ENCODE measurements at regions not wholly inside any gene's neighbourhood (a gene's known extent, or its start where the extent isn't known, plus 50 kb on each side); places are given as distances from the start of the nearest gene placed in this dataset.
A peak's percentile ranks its signal among the peaks of the same experiment; 100 is the strongest.

DNA sequence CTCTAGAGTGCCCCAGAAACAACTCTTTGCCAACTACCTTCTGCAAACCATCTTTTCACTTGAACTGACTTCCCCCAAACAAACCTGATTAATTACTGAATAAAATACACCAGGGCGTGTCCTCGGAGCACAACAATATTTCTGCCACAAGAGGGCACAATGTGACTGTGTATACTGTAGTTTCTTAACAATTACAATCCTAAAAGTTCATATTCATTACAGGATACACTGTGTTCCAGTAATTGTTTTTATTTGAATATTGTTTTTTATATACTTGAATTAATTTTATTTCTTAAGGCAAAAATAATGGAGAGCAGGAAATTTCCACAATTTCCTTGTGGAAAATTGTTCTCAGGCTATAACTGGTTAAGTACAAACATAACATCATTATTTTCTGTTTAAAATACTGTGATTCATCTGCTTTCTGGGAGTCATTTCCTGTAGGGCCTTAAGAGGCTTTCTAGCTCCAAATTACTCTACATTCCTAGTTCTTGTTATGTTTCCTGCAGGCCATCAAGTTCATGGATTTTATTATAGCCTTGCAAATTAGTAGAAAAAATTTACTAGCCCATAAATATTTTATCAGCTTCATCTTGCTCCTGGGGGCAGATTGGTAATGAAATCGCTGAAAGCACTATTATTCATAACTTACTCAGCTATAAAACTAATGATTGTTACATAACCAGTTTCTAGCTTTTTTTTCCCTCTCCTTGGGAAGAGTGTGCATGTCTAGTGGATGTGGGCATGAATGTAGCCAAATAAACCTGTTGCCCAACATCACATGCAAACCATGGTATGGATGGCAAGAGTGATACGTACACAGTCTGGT, 51.9 kb upstream of the SLC22A16 start:
- DNase-seq (ENCODE audit: low read depth in 1 of 2, low spot score in 1 of 2), result peak in 1 of 2 experiments; percentile 62
- TF ChIP-seq, protein P1, sequence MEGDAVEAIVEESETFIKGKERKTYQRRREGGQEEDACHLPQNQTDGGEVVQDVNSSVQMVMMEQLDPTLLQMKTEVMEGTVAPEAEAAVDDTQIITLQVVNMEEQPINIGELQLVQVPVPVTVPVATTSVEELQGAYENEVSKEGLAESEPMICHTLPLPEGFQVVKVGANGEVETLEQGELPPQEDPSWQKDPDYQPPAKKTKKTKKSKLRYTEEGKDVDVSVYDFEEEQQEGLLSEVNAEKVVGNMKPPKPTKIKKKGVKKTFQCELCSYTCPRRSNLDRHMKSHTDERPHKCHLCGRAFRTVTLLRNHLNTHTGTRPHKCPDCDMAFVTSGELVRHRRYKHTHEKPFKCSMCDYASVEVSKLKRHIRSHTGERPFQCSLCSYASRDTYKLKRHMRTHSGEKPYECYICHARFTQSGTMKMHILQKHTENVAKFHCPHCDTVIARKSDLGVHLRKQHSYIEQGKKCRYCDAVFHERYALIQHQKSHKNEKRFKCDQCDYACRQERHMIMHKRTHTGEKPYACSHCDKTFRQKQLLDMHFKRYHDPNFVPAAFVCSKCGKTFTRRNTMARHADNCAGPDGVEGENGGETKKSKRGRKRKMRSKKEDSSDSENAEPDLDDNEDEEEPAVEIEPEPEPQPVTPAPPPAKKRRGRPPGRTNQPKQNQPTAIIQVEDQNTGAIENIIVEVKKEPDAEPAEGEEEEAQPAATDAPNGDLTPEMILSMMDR (IDR thresholded peaks at IDR 0.05; ENCODE audit: insufficient read depth, low read length), result peak; percentile 40
- TF ChIP-seq, protein P2, sequence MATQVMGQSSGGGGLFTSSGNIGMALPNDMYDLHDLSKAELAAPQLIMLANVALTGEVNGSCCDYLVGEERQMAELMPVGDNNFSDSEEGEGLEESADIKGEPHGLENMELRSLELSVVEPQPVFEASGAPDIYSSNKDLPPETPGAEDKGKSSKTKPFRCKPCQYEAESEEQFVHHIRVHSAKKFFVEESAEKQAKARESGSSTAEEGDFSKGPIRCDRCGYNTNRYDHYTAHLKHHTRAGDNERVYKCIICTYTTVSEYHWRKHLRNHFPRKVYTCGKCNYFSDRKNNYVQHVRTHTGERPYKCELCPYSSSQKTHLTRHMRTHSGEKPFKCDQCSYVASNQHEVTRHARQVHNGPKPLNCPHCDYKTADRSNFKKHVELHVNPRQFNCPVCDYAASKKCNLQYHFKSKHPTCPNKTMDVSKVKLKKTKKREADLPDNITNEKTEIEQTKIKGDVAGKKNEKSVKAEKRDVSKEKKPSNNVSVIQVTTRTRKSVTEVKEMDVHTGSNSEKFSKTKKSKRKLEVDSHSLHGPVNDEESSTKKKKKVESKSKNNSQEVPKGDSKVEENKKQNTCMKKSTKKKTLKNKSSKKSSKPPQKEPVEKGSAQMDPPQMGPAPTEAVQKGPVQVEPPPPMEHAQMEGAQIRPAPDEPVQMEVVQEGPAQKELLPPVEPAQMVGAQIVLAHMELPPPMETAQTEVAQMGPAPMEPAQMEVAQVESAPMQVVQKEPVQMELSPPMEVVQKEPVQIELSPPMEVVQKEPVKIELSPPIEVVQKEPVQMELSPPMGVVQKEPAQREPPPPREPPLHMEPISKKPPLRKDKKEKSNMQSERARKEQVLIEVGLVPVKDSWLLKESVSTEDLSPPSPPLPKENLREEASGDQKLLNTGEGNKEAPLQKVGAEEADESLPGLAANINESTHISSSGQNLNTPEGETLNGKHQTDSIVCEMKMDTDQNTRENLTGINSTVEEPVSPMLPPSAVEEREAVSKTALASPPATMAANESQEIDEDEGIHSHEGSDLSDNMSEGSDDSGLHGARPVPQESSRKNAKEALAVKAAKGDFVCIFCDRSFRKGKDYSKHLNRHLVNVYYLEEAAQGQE (IDR thresholded peaks at IDR 0.05; ENCODE audit: insufficient replicate concordance, low read depth), result no peak
- no peak for TF ChIP-seq POLR2AphosphoS5 (IDR thresholded peaks at IDR 0.05; ENCODE audit: low read depth)
- Histone ChIP-seq H3K27ac (replicated peaks) (no peak overlapping the region; the same call in 1 of the 2 replicates), H3K4me3 (replicated peaks; ENCODE audit: insufficient read depth, low read length) (no peak overlapping the region), H3K27me3 (ENCODE audit: insufficient read depth, poor library complexity, severe bottlenecking) (no peaks in the 10 kb centered on the region)

DNA sequence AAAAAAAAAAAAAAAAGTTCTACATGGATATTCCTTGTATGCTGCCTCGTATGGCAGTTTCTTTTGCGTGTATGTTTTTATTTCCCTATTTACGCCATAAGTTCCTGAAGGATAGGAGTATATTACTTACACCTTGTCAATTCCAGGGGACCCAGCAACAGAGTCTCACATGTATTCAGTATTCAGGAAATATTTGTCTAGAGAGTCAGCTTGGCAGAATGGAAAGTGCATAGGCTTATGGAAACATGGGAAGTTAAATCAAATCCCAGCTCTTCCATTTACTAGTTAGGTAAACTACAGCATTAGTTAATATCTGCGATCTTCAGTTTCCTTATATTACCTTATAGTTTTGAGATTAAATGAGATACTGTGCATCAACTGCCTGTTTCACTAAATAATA, 51.1 kb upstream of the SLC22A16 start:
- no peak overlapping the region for H3K27ac ChIP-seq (replicated peaks)
- TF ChIP-seq SPI1 (IDR thresholded peaks at IDR 0.05; ENCODE audit: borderline replicate concordance, low read depth) (no peak), POLR2AphosphoS5 (IDR thresholded peaks at IDR 0.05; ENCODE audit: low read depth) (no peak), GABPA (IDR thresholded peaks at IDR 0.05; ENCODE audit: low read depth) (no peak)
- TF ChIP-seq, protein P1 (IDR thresholded peaks at IDR 0.05; ENCODE audit: insufficient read depth, low read length), result no peak
- TF ChIP-seq, protein P2 (IDR thresholded peaks at IDR 0.05; ENCODE audit: insufficient replicate concordance, low read depth), result no peak
- DNase-seq (ENCODE audit: low read depth in 1 of 2, low spot score in 1 of 2), result no peak
- H3K4me3 ChIP-seq (replicated peaks; ENCODE audit: insufficient read depth, low read length), result no peak overlapping the region
- H3K27me3 ChIP-seq (ENCODE audit: insufficient read depth, poor library complexity, severe bottlenecking), result no peaks in the 10 kb centered on the region

DNA sequence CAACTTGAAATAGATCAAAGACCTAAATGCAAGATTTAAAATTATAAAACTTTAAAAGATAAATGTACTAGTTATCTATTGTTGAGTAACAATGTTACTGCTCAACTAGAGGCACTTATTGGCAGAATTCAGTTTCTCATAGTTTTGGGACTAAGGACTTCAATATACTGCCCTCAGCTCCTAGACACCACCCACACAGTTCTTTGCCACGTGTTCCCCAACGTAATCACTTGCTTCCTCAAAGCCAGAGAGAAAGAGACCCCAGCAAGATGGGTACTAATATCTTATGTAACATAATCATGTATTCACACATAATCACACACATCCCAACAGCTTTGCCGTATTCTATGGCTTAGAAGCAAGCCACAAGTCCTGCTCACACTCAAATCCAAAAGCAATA, 50.3 kb upstream of the SLC22A16 start:
- Histone ChIP-seq H3K4me3 (replicated peaks; ENCODE audit: insufficient read depth, low read length) (no peak overlapping the region), H3K27me3 (ENCODE audit: insufficient read depth, poor library complexity, severe bottlenecking) (no peaks in the 10 kb centered on the region), H3K27ac (replicated peaks) (no peak overlapping the region)
- no peak for DNase-seq (ENCODE audit: low read depth in 1 of 2, low spot score in 1 of 2)
- TF ChIP-seq POLR2AphosphoS5 (IDR thresholded peaks at IDR 0.05; ENCODE audit: low read depth) (no peak), GABPA (IDR thresholded peaks at IDR 0.05; ENCODE audit: low read depth) (no peak), SPI1 (IDR thresholded peaks at IDR 0.05; ENCODE audit: borderline replicate concordance, low read depth) (no peak)
- TF ChIP-seq, protein P2 (IDR thresholded peaks at IDR 0.05; ENCODE audit: insufficient replicate concordance, low read depth), result no peak
- TF ChIP-seq, protein P1 (IDR thresholded peaks at IDR 0.05; ENCODE audit: insufficient read depth, low read length), result no peak
